ENCODE measurements at regions not wholly inside any gene's neighbourhood (a gene's known extent, or its start where the extent isn't known, plus 50 kb on each side); places are given as distances from the start of the nearest gene placed in this dataset.

DNA sequence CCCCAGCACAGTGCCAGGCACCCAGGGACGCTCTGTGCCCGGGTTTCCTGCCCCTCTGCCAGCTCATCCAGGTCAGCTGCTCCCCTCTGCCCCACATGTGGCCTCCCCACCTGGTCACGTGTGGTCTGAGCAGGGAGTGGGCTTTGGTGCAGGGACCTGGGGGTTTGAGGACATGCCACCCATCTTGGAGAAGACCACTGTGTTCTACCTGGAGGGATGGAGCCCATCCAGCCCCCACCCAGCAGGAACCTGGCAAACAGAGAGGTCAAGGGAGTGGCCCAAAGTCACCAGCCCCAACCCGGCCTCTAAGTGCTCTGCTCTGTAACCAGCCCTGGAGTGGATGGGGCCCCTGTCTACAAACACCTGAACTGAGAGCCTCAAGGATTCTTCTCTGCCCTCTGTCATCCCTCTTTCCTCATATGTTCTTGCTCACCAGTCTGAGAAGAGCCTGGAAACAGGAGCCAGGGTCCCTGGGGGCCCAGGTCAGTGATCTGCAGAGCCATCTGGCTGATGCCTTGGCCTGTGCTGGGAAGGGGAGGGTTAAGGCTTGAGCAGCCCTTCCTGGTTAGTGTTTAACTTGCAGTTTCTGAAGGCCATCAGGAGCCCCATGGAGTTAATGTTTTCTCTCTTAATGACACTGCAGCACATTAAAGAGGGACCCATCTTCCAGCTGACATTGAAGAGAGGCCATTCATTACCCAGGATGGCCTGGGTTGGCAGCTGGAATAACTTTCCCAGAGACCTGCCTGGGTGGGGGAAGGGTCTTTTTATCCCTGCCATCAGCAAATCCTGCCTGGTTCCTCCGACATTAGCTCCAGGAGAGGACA is 235.4 kb downstream of the PTPRU start (continued):
- TF ChIP-seq NR0B2 (CRISPR knock-in tag; IDR thresholded peaks at IDR 0.05) (no peak), SNAPC2 (CRISPR knock-in tag; IDR thresholded peaks at IDR 0.05) (no peak), ZNF101 (CRISPR knock-in tag; IDR thresholded peaks at IDR 0.05; ENCODE audit: borderline replicate concordance, low read depth) (no peak), MAFK (conservative IDR thresholded peaks at IDR 0.05 in 1 of 2, IDR thresholded peaks at IDR 0.05 in 1 of 2; ENCODE audit: low read length in 2 of 2) (peak; percentile 60 to 73), MTF1 (CRISPR knock-in tag; IDR thresholded peaks at IDR 0.05) (no peak), KLF16 (CRISPR knock-in tag; IDR thresholded peaks at IDR 0.05) (no peak), KAT7 (CRISPR knock-in tag; IDR thresholded peaks at IDR 0.05; ENCODE audit: borderline replicate concordance) (no peak), FOXP1 (IDR thresholded peaks at IDR 0.05) (no peak), FOXP1 (CRISPR knock-in tag; IDR thresholded peaks at IDR 0.05) (no peak), CBFB (CRISPR knock-in tag; IDR thresholded peaks at IDR 0.05) (no peak), IKZF4 (CRISPR knock-in tag; IDR thresholded peaks at IDR 0.05; ENCODE audit: borderline replicate concordance, low read depth, not compliant biosample characterization) (no peak), ZNF552 (CRISPR knock-in tag; IDR thresholded peaks at IDR 0.05; ENCODE audit: borderline replicate concordance) (no peak), ZNF605 (CRISPR knock-in tag; IDR thresholded peaks at IDR 0.05) (no peak), ZMAT5 (CRISPR knock-in tag; IDR thresholded peaks at IDR 0.05; ENCODE audit: borderline replicate concordance, low read depth) (no peak), ZNF431 (CRISPR knock-in tag; IDR thresholded peaks at IDR 0.05; ENCODE audit: borderline replicate concordance, low read depth) (no peak), ZBTB34 (CRISPR knock-in tag; IDR thresholded peaks at IDR 0.05) (0 out of 2 replicates have a peak, but pooled peaks have one; percentile 17), ZNF674 (CRISPR knock-in tag; IDR thresholded peaks at IDR 0.05; ENCODE audit: low read depth) (no peak), MEIS2 (CRISPR knock-in tag; IDR thresholded peaks at IDR 0.05) (peak; percentile 69; the same call in 1 of the 2 replicates), ATF1 (CRISPR knock-in tag; IDR thresholded peaks at IDR 0.05) (no peak), KDM3A (CRISPR knock-in tag; IDR thresholded peaks at IDR 0.05; ENCODE audit: low read depth) (no peak), ZNF382 (CRISPR knock-in tag; IDR thresholded peaks at IDR 0.05; ENCODE audit: borderline replicate concordance) (no peak), CBX1 (IDR thresholded peaks at IDR 0.05; ENCODE audit: low read depth) (no peak), DBP (CRISPR knock-in tag; IDR thresholded peaks at IDR 0.05; ENCODE audit: not compliant biosample characterization) (no peak), POLR2AphosphoS2 (IDR thresholded peaks at IDR 0.05; ENCODE audit: low read depth, low read length) (no peak), ZFX (CRISPR knock-in tag; IDR thresholded peaks at IDR 0.05; ENCODE audit: low read depth) (peak; percentile 62), ZNF225 (CRISPR knock-in tag; IDR thresholded peaks at IDR 0.05) (no peak), AGO2 (optimal IDR thresholded peaks at IDR 0.05; ENCODE audit: low read depth, low read length) (no peak)
- TF ChIP-seq, protein P1, sequence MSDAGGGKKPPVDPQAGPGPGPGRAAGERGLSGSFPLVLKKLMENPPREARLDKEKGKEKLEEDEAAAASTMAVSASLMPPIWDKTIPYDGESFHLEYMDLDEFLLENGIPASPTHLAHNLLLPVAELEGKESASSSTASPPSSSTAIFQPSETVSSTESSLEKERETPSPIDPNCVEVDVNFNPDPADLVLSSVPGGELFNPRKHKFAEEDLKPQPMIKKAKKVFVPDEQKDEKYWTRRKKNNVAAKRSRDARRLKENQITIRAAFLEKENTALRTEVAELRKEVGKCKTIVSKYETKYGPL (CRISPR knock-in tag; IDR thresholded peaks at IDR 0.05) = 0 out of 2 replicates have a peak, but pooled peaks have one; percentile 30
